ENCODE measurements at regions not wholly inside any gene's neighbourhood (a gene's known extent, or its start where the extent isn't known, plus 50 kb on each side); places are given as distances from the start of the nearest gene placed in this dataset.

DNA sequence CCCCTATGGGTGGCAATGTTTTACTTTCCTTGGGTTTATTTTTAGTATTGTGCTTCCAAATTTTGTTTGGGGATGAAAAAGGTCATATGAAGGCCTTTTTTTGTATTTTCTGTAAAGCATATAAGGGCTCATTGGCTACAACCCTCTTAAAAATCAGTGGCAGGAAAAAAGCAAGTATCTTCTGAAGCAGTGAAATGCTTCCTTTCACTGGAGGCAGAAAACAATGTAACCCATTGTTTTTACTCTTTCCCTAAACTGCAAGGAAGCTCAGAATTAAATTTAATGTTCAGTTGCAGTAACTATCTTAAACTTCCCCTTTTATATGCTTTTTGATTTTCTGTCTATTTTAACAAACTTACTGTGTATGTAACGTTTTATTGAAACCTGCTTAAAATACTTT lies 148.7 kb upstream of the LYZL1 start:
- DNase-seq (ENCODE audit: low read depth in 4 of 4, low spot score in 3 of 4), result no peak

DNA sequence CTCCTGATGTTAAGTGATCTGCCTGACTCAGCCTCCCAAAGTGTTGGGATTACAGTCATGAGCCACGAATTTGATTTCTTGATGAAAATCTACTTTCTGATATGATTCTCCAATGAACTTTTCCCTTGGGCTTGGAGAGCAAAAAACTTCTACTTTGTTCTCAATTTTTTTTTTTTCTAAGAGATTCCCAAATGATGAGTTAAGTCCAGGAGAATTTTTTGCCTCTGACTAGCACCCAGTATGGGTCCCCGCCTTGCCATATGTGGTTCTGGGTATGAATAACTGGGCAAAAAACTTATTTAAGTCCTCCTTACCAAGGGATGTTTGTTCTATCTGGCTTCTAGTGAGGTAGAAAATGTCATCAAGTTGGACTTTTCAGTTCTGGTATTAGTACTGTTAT lies 147.9 kb upstream of the LYZL1 start:
- DNase-seq (ENCODE audit: low read depth in 4 of 4, low spot score in 3 of 4), result no peak

DNA sequence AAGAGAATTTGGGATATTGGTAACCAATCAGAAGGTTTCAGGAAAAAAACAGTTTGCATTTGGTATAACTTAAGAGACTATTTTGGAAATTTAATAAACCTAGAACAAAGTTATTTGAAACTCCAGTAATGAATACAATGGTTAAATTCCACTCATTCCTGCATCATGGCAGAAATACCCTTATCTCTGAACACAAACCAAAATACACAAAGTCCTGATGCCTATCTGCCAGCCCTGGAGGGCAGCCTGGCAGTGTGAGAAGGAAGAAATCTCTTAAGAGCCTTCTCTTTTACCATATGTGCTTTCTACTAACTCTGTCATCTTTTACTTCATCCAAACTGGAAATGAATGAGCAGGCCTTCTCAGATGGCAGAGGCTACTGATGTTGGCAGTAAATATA lies 147.1 kb upstream of the LYZL1 start:
- no peak for DNase-seq (ENCODE audit: low read depth in 4 of 4, low spot score in 3 of 4)

- no peak for DNase-seq (ENCODE audit: low read depth in 4 of 4, low spot score in 3 of 4)
These were observed 146.2 kb upstream of the LYZL1 start for GRCh38 chr10:29142516-29143314.

DNA sequence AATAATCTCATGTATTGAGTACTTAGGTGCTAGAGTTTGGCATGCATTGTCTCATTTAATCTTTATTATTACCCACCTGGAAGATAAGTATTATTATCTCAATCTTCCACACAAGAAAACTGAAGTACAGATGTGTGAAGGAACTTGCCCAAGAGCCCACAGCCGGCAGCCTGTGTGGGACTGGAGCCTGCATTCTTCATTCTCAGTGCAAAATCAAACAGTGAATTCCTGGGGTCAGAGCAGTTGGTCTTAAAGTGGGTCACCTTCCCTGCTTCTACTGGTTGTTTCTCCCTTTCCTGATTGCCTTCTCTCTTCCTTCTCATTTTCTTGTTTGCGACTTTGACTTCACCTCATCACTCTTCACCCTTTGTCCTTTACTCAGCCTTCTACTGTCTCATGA lies 144.7 kb upstream of the LYZL1 start:
- no peak for DNase-seq (ENCODE audit: low read depth in 4 of 4, low spot score in 3 of 4)

GRCh38 chr10:29146311-29147100 lies 142.4 kb upstream of the LYZL1 start:
- DNase-seq (ENCODE audit: low read depth in 4 of 4, low spot score in 3 of 4), result no peak

DNA sequence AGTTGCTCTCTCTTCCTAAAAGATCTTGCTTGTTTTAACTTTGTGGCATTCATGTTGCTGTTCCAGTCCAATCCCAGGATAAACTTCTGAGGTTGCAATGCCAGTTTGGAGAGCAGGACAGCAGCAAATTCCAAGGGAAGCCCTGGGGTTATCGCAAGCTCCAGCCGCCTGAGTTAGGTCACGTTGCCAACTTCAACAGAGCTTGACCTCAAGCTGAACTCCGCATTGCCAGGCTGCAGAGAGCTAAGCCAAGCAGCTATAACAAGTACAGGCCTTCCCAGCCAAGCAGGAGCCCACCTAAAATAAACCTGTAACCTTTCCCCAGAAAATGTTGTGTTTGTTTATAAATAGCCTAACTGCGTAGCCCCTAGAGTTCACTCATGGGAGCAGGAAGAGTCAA lies 138.9 kb upstream of the LYZL1 start:
- peak in 3 of 4 donors; percentile 5 to 24 (median 5) for DNase-seq (ENCODE audit: low read depth in 4 of 4, low spot score in 3 of 4)

DNA sequence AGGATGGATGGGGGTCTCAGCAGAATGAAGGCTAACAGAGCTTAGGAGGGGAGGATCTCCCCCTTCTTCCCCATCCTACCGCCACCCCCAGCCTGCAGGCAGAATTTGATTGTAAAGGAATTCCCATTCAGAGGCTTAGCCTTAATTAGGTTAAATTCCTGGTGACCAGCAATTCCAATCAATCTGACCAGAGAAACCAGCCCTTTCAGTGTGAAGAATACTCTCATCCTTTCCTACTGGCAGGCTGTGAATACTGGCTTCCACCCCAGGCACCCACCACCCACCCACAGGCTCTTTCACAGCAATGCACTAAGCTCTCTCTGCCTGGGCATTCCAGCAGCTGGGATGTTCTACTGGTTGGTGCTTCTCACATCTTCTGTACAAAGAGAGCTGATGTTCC lies 137.9 kb upstream of the LYZL1 start:
- no peak for DNase-seq (ENCODE audit: low read depth in 4 of 4, low spot score in 3 of 4)

DNA sequence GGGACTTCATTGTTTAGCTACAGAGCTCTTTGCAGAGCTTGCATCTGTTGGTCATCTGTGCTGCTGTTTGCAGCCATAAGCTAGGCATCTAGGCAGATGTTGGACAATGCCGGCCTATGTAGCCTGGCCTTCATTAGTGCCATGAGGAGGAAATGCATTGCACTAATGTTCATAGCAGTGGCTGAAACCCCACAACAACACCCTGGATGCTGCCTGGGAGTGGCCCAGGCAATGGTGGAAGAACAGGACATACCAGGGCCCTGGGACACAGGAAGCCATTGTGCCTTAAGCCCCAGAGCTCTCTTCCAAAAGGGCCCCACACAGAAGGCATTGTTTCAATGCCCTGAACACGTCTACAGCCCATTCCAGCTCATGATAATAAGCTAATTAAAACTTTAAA lies 131.5 kb upstream of the LYZL1 start:
- DNase-seq (ENCODE audit: low read depth in 4 of 4, low spot score in 3 of 4), result no peak

GRCh38 chr10:29158066-29158465 lies 130.8 kb upstream of the LYZL1 start:
- no peak for DNase-seq (ENCODE audit: low read depth in 4 of 4, low spot score in 3 of 4)

DNA sequence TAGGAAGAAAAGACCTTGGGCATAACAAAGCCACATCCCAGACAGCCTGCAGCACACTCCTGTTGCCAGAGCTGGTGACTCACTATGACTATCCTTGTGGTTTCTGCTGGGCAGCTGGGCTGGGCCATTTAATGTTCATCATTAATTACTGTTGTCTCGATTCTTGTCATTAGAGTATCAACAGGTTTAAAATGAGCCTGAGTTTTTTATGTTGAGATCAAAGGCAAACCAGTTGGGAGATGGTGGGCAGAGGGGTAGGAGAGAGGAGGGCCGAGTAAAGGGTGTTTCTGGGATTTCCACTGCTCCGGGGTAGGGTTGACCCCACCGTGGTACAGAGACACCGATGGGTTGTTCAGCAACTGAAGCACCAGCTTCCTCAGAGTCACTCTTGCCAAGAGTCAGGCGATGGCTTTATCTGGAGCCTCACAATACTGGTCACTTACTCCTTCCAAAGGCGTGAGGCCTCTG lies 128.7 kb upstream of the LYZL1 start:
- DNase-seq (ENCODE audit: low read depth in 4 of 4, low spot score in 3 of 4), result no peak

- DNase-seq (ENCODE audit: low read depth in 4 of 4, low spot score in 3 of 4), result no peak
These were observed 125.1 kb upstream of the LYZL1 start for GRCh38 chr10:29163746-29164145.

GRCh38 chr10:29166713-29167112 lies 122.2 kb upstream of the LYZL1 start:
- no peak for DNase-seq (ENCODE audit: low read depth in 4 of 4, low spot score in 3 of 4)

DNA sequence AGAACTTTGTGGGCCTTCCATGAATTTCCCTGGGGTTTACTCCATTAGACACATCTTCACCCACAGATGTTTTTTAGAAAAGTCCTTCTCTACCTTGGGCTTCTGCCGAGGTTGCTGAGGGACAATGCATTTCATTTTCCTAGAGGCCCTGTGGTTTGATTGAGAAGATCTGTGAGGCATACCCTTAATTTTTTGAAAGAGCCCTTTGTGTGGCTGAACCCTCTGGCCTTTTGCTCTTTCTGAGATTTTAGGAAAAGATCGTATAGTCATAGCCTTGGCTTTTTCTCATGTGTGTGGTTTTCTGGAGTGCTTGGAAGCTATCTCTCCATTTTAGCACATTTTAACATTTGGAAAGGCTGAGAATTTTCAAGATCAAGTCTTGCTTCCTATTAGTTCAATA lies 119.8 kb upstream of the LYZL1 start:
- DNase-seq (ENCODE audit: low read depth in 4 of 4, low spot score in 3 of 4), result no peak

DNA sequence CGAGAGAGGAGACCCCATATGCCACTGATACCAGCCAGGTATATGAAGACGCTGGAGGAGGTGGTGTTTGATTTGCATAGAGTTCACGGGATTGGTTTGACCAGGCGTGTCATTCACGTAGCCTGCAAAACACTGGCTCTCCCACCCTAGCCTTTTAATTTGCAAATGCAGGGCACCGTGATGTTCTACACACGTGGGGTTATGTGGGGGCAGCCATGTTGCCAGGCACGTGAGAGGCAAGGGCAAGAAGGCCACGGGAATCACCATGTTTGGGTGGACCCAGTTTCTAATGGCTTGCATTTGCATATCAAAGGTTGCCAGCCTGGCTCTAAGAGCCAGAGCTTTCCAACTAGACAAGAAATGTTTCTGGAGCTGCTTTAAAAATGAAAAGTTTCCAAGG lies 117.2 kb upstream of the LYZL1 start:
- DNase-seq (ENCODE audit: low read depth in 4 of 4, low spot score in 3 of 4), result no peak

DNA sequence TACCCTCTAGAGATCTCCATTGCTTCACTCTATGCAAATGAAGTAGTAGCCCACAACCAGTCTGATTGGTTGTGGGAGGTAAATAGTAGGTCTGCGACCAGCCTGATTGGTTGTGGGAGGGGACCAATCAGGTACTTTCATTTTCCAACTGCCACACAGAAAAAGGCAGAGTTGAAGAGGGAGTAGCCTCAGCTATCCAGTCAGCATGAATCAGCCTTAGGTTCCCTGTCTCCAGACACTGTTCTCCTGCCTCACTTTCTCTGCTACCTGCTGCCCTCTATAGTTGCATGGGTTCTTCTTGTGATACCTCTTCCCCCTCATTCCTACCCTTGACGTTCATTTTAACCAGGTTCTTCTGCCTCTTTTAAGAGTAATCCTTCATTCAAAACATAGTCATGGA lies 114.5 kb upstream of the LYZL1 start:
- DNase-seq (ENCODE audit: low read depth in 4 of 4, low spot score in 3 of 4), result no peak

GRCh38 chr10:29176845-29177832 lies 111.7 kb upstream of the LYZL1 start:
- no peak for DNase-seq (ENCODE audit: low read depth in 4 of 4, low spot score in 3 of 4)

GRCh38 chr10:29181936-29182335 lies 106.9 kb upstream of the LYZL1 start:
- no peak for DNase-seq (ENCODE audit: low read depth in 4 of 4, low spot score in 3 of 4)

DNA sequence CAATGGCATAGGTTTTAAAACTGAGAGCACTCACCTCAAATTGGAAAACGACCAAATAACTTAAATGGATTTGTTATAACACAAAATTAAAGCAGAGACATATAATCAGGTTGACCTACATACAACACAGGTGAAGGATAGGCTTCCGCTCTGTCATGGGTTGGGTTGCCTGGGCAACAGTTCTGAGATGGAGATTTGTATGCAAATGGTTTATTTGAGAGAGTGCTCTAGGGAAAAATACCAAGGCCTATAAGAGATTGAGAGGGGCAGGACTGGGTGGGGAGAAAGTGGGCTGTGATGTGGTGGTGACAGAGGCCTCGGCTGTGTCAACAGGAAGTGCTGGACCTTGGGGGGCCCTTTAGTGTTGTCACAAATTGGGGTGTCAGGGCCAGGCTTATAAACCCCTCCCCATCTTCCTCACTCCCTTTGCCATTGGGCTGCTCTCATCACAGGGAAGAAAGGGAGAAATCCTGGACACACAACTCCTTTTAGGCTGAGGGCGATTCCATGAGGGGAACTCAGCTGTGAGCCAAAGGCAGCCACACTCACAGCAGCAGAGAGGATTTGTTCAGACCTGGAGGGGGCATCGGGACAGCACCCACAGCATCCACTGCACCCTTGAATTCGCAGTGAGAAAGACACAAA lies 105.4 kb upstream of the LYZL1 start:
- DNase-seq (ENCODE audit: low read depth in 4 of 4, low spot score in 3 of 4), result no peak

Measured in left renal pelvis (tissue), 4 donors.